Stimulated activated CD4-positive, alpha-beta T cell treated with anti-CD3 and anti-CD28 coated beads, Interleukin-2, amount 100 ng/mL, for 48 hours (primary cell): ENCODE measurements at regions not wholly inside any gene's neighbourhood (a gene's known extent, or its start where the extent isn't known, plus 50 kb on each side); places are given as distances from the start of the nearest gene placed in this dataset.
"Not testable (repeated sequence)": the region's sequence is repeated elsewhere in the genome, so short reads cannot be mapped to it uniquely, and the experiment has no call there.

ENCODE experiments used
- DNase-seq, 2 donors: peaks; one replicate each; pipeline ENCODE4 v3.0.0-alpha.2; 2020

GRCh38 chr17:43315369-43315768, 81.6 kb upstream of the RNU2-1 start:
- no peak for DNase-seq

DNA sequence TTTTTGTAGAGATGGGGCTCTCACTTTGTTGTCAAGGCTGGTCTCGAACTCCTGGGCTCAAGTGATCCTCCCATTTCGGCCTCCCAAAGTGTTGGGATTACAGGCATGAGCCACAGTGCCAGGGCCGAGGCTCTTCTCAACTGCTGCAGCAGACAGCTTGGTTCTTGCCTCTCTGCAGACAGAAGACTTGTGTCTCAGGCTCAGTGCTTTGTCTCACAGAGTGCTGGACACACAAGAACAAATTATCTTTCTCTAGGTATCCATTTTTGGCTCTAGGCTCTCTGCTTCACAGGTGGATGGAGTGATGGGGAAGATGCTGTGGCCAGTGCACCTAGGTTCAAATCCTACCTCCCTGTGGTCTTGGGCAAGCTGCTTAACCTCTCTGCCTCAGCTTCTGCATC, 80.8 kb upstream of the RNU2-1 start:
- DNase-seq, result no peak

DNA sequence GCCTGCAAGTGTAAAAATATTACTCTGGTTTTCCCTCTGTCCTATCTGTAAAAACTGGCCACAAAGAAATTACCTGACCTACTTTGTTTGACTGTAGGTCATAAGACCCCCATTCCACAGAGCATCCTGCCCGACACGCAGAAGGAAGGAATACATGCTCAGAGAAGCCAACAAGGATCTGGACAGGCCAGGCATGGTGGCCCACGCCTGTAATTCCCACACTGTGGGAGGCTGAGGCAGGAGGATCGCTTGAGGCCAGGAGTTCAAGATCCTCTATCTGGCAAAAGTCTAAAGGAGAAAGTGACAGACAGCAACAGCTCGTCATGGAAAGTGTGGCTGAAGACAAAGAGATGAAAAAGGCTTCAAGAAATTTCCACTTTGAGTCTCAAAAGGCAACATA, 78.2 kb upstream of the RNU2-1 start:
- DNase-seq, result no peak

GRCh38 chr17:43309505-43310332, 75.9 kb upstream of the RNU2-1 start:
- DNase-seq, result no peak

DNA sequence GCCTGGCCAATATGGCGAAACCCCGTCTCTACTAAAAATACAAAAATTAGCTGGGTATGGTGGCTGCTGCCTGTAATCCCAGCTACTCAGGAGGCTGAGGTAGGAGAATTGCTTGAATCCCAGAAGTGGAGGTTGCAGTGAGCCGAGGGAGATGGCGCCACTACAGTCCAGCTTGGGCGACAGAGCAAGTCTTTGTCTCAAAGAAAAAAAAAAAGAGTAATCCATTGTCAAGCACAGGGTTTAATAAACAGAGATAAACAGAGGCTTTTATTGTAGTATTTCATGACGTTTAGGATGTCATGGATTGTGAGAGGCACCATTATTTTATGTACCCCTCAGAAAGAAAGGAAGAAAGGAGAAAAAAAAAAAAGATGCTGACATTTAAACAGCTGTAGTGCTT, 75.2 kb upstream of the RNU2-1 start:
- no peak for DNase-seq

DNA sequence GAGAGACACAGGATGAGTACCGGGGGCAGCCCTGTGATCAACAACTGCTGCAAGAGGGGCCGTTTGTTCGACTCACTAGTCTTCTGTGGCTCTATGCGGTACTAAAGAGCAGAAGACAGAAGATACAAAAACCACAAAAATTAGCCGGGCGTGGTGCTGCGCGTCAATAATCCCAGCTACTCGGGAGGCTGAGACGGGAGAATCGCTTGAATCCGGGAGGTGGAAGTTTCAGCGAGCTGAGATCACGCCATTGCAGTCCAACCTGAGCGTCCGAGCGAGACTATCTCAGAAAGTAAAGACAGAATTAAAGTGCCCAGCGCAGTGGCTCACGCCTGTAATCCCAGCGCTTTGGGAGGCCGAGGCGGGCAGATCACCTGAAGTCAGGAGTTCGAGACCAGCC, 71.0 kb upstream of the RNU2-1 start:
- not testable (repeated sequence) for DNase-seq

GRCh38 chr17:43303049-43303448, 69.3 kb upstream of the RNU2-1 start:
- DNase-seq, result not testable (repeated sequence)

DNA sequence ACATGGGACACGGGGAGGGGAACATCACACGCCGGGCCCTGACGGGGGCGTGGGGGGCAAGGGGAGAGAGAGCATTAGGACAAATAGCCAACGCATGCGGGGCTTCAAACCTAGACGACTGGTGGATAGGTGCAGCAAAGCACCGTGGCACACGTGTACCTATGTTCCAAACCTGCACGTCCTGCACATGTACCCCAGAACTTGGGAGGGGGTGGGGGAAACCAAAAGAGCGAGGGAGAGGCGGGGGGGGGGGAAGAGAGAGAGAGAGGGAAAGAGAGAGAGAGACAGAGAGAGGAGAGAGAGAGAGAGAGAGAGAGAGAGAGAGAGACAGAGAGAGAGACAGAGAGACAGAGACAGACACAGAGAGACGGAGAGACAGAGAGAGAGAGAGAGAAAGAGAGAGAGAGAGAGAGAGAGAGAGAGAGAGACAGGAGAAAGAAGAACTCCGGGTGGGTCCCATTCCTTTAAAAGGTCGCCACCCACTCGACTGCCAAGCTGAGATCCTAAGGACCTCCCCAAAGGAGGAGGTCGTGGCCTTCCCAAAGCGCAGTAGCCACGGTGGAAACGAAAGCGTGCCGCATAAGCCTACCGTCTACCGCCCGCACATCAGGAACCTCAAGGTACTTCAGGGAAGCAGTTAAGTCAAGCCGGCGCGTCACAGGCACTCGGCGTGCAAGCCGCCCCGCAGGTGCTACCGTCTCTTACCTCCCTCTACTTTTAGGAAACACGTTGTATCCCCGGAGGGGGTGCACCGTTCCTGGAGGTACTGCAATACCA, 65.7 kb upstream of the RNU2-1 start:
- not testable (repeated sequence) for DNase-seq

DNA sequence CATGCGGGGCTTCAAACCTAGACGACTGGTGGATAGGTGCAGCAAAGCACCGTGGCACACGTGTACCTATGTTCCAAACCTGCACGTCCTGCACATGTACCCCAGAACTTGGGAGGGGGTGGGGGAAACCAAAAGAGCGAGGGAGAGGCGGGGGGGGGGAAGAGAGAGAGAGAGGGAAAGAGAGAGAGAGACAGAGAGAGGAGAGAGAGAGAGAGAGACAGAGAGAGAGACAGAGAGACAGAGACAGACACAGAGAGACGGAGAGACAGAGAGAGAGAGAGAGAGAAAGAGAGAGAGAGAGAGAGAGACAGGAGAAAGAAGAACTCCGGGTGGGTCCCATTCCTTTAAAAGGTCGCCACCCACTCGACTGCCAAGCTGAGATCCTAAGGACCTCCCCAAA, 55.9 kb upstream of the RNU2-1 start:
- not testable (repeated sequence) for DNase-seq

DNA sequence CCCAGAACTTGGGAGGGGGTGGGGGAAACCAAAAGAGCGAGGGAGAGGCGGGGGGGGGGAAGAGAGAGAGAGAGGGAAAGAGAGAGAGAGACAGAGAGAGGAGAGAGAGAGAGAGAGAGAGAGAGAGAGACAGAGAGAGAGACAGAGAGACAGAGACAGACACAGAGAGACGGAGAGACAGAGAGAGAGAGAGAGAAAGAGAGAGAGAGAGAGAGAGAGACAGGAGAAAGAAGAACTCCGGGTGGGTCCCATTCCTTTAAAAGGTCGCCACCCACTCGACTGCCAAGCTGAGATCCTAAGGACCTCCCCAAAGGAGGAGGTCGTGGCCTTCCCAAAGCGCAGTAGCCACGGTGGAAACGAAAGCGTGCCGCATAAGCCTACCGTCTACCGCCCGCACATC, 49.8 kb upstream of the RNU2-1 start:
- DNase-seq, result not testable (repeated sequence)
